ENCODE measurements at regions not wholly inside any gene's neighbourhood (a gene's known extent, or its start where the extent isn't known, plus 50 kb on each side); places are given as distances from the start of the nearest gene placed in this dataset.

- no peak for ATAC-seq
- no peak for DNase-seq (ENCODE audit: missing footprints)
- intact Hi-C loops (cut with DNase I): no loop called here
These were observed 266.0 kb downstream of the GLI2 start for GRCh38 chr2:121001641-121002040.

- intact Hi-C loops (cut with DNase I): no loop called here
- ATAC-seq: no peak
- no peak for DNase-seq (ENCODE audit: missing footprints)
These were observed 266.9 kb downstream of the GLI2 start for GRCh38 chr2:121002597-121002996.

GRCh38 chr2:121003391-121003790 lies 267.7 kb downstream of the GLI2 start:
- intact Hi-C loops (cut with DNase I): no loop called here
- DNase-seq (ENCODE audit: missing footprints) (no peak), ATAC-seq (no peak)

GRCh38 chr2:121004359-121004758 lies 268.7 kb downstream of the GLI2 start:
- intact Hi-C loops (cut with DNase I): no loop called here
- ATAC-seq (no peak), DNase-seq (ENCODE audit: missing footprints) (no peak)

GRCh38 chr2:121004950-121005349 lies 269.3 kb downstream of the GLI2 start:
- no peak for DNase-seq (ENCODE audit: missing footprints)
- intact Hi-C loops (cut with DNase I): no loop called here
- ATAC-seq: no peak

GRCh38 chr2:121005453-121005852 lies 269.8 kb downstream of the GLI2 start:
- no peak for DNase-seq (ENCODE audit: missing footprints)
- intact Hi-C loops (cut with DNase I): no loop called here

GRCh38 chr2:121006743-121007489 lies 271.2 kb downstream of the GLI2 start:
- intact Hi-C loops (cut with DNase I): no loop called here
- no peak for DNase-seq (ENCODE audit: missing footprints)

More at GRCh38 chr2:121005453-121005852, 269.8 kb downstream of the GLI2 start:
- ATAC-seq: no peak

GRCh38 chr2:121007490-121007853 lies 271.8 kb downstream of the GLI2 start:
- no peak for ATAC-seq
- intact Hi-C loops (cut with DNase I): no loop called here
- DNase-seq (ENCODE audit: missing footprints): no peak

More at GRCh38 chr2:121006743-121007489, 271.2 kb downstream of the GLI2 start:
- ATAC-seq: no peak

GRCh38 chr2:121008975-121009374 lies 273.3 kb downstream of the GLI2 start:
- ATAC-seq (no peak), DNase-seq (ENCODE audit: missing footprints) (no peak)
- intact Hi-C loops (cut with DNase I): no loop called here

- no peak for DNase-seq (ENCODE audit: missing footprints)
- ATAC-seq: no peak
- intact Hi-C loops (cut with DNase I): no loop called here
These were observed 274.0 kb downstream of the TFCP2L1 start for GRCh38 chr2:121010998-121011397.

GRCh38 chr2:121014876-121015275 lies 270.1 kb downstream of the TFCP2L1 start:
- ATAC-seq (no peak), DNase-seq (ENCODE audit: missing footprints) (no peak)
- intact Hi-C loops (cut with DNase I): no loop called here

GRCh38 chr2:121015971-121016485 lies 269.0 kb downstream of the TFCP2L1 start:
- ATAC-seq (no peak), DNase-seq (ENCODE audit: missing footprints) (no peak)
- intact Hi-C loops (cut with DNase I): no loop called here

GRCh38 chr2:121017396-121017795 lies 267.6 kb downstream of the TFCP2L1 start:
- intact Hi-C loops (cut with DNase I): no loop called here
- DNase-seq (ENCODE audit: missing footprints) (no peak), ATAC-seq (no peak)

- DNase-seq (ENCODE audit: missing footprints) (no peak), ATAC-seq (peak; percentile 69)
- intact Hi-C loops (cut with DNase I): no loop called here
These were observed 266.6 kb downstream of the TFCP2L1 start for GRCh38 chr2:121018136-121019061.

GRCh38 chr2:121019071-121019470 lies 265.9 kb downstream of the TFCP2L1 start:
- DNase-seq (ENCODE audit: missing footprints) (no peak), ATAC-seq (peak; percentile 47)
- intact Hi-C loops (cut with DNase I): no loop called here

GRCh38 chr2:121019756-121020155 lies 265.2 kb downstream of the TFCP2L1 start:
- DNase-seq (ENCODE audit: missing footprints) (no peak), ATAC-seq (no peak)
- intact Hi-C loops (cut with DNase I): no loop called here

- intact Hi-C loops (cut with DNase I): no loop called here
- ATAC-seq: no peak
- no peak for DNase-seq (ENCODE audit: missing footprints)
These were observed 263.3 kb downstream of the TFCP2L1 start for GRCh38 chr2:121021685-121022084.

GRCh38 chr2:121028577-121028976 lies 256.4 kb downstream of the TFCP2L1 start:
- DNase-seq (ENCODE audit: missing footprints) (no peak), ATAC-seq (no peak)
- intact Hi-C loops (cut with DNase I): no loop called here

GRCh38 chr2:121030523-121030922 lies 254.5 kb downstream of the TFCP2L1 start:
- ATAC-seq (no peak), DNase-seq (ENCODE audit: missing footprints) (no peak)
- intact Hi-C loops (cut with DNase I): no loop called here
